ENCODE measurements at regions not wholly inside any gene's neighbourhood (a gene's known extent, or its start where the extent isn't known, plus 50 kb on each side); places are given as distances from the start of the nearest gene placed in this dataset.

- CTCF ChIA-PET, result no interaction called here
- H3K27me3 ChIP-seq (ENCODE audit: control insufficient read depth in 2 of 2, insufficient read depth in 2 of 2, low read length in 2 of 2), result peaks cover 2 to 8% of the 10 kb centered on the region in 2 experiments
- no peak for FAIRE-seq
- POLR2A ChIA-PET, result no interaction called here
- no TSS peak for BruUV-seq (replicated peaks)
- no peaks in the 10 kb centered on the region for H4K20me1 ChIP-seq (replicated peaks; ENCODE audit: control insufficient read depth, extremely low read depth, insufficient read depth, low read length)
- no peak overlapping the region for H3K27ac ChIP-seq (ENCODE audit: insufficient read depth, low read depth, low read length)
- H3K9me1 ChIP-seq (replicated peaks; ENCODE audit: control insufficient read depth, extremely low read depth, insufficient read depth, low read length), result no peaks in the 10 kb centered on the region
- no peak overlapping the region for H3K9ac ChIP-seq (replicated peaks; ENCODE audit: extremely low read depth, insufficient read depth, low read length)
- H3K4me1 ChIP-seq (ENCODE audit: control insufficient read depth, extremely low read depth, insufficient read depth, low read length), result no peaks in the 10 kb centered on the region
- dilution Hi-C loops (cut with MboI; ENCODE audit: extremely low pct_ligation_motif_present, low sequenced_read_pairs) (no loop called here), intact Hi-C loops (cut with micrococcal nuclease) (no loop called here)
- H2AFZ ChIP-seq (ENCODE audit: low read depth, low read length), result no peak overlapping the region
- TF ChIP-seq GATA2 (IDR thresholded peaks at IDR 0.05; ENCODE audit: insufficient read depth, insufficient read length, low read depth, low read length), result no peak
- no peak for TF ChIP-seq MAX (IDR thresholded peaks at IDR 0.05; ENCODE audit: insufficient read depth, insufficient read length)
- no peak for TF ChIP-seq JUN (IDR thresholded peaks at IDR 0.05; ENCODE audit: borderline replicate concordance, insufficient read depth, insufficient read length, low read depth)
- TF ChIP-seq FOS (IDR thresholded peaks at IDR 0.05; ENCODE audit: borderline replicate concordance, insufficient read depth, low read length), result no peak
- no peak for TF ChIP-seq POLR2A (IDR thresholded peaks at IDR 0.05; ENCODE audit: low read depth, low read length)
- H3K4me2 ChIP-seq (ENCODE audit: insufficient read depth, low read length), result no peak overlapping the region
- H3K36me3 ChIP-seq (ENCODE audit: control insufficient read depth in 2 of 2, extremely low read depth in 1 of 2, insufficient read depth in 2 of 2, low read length in 2 of 2), result no peaks in the 10 kb centered on the region
- no peak for DNase-seq (ENCODE audit: low read depth, low spot score)
- H3K4me3 ChIP-seq (replicated peaks in 1 of 3; ENCODE audit: insufficient read depth in 1 of 3, low read depth in 1 of 3, low read length in 3 of 3), result no peak overlapping the region
- no peaks in the 10 kb centered on the region for H3K79me2 ChIP-seq (ENCODE audit: control insufficient read depth, insufficient read depth, low read length)
- H3K9me3 ChIP-seq (replicated peaks; ENCODE audit: control insufficient read depth, insufficient read depth, low read length), result no peaks in the 10 kb centered on the region
Observed at GRCh38 chr9:124120272-124120671, 108.7 kb downstream of the LHX2 start.

GRCh38 chr9:124121725-124122124, 110.2 kb downstream of the LHX2 start:
- dilution Hi-C loops (cut with MboI; ENCODE audit: extremely low pct_ligation_motif_present, low sequenced_read_pairs) (no loop called here), intact Hi-C loops (cut with micrococcal nuclease) (no loop called here)
- no TSS peak for BruUV-seq (replicated peaks)
- Histone ChIP-seq H4K20me1 (replicated peaks; ENCODE audit: control insufficient read depth, extremely low read depth, insufficient read depth, low read length) (no peaks in the 10 kb centered on the region), H3K4me1 (ENCODE audit: control insufficient read depth, extremely low read depth, insufficient read depth, low read length) (no peaks in the 10 kb centered on the region), H3K4me2 (ENCODE audit: insufficient read depth, low read length) (no peak overlapping the region), H3K9me1 (replicated peaks; ENCODE audit: control insufficient read depth, extremely low read depth, insufficient read depth, low read length) (no peaks in the 10 kb centered on the region), H3K9ac (replicated peaks; ENCODE audit: extremely low read depth, insufficient read depth, low read length) (no peak overlapping the region), H3K9me3 (replicated peaks; ENCODE audit: control insufficient read depth, insufficient read depth, low read length) (no peaks in the 10 kb centered on the region), H3K36me3 (ENCODE audit: control insufficient read depth in 2 of 2, extremely low read depth in 1 of 2, insufficient read depth in 2 of 2, low read length in 2 of 2) (no peaks in the 10 kb centered on the region), H2AFZ (ENCODE audit: low read depth, low read length) (no peak overlapping the region), H3K27me3 (ENCODE audit: control insufficient read depth in 2 of 2, insufficient read depth in 2 of 2, low read length in 2 of 2) (peaks cover 2 to 6% of the 10 kb centered on the region in 2 experiments), H3K4me3 (replicated peaks in 1 of 3; ENCODE audit: insufficient read depth in 1 of 3, low read depth in 1 of 3, low read length in 3 of 3) (no peak overlapping the region), H3K27ac (ENCODE audit: insufficient read depth, low read depth, low read length) (no peak overlapping the region), H3K79me2 (ENCODE audit: control insufficient read depth, insufficient read depth, low read length) (no peaks in the 10 kb centered on the region)
- ChIA-PET POLR2A (no interaction called here), CTCF (interaction anchor here (1.0 to 3.7 kb wide), 11 partner anchors 10 to 577 kb away, joined by 3 to 16 read pairs (median 5); no protein-coding TSS in a partner anchor)
- DNase-seq (ENCODE audit: low read depth, low spot score) (no peak), FAIRE-seq (no peak)
- TF ChIP-seq MYC (IDR thresholded peaks at IDR 0.05; ENCODE audit: low read depth, low read length) (no peak), JUN (IDR thresholded peaks at IDR 0.05; ENCODE audit: borderline replicate concordance, insufficient read depth, insufficient read length, low read depth) (no peak), POLR2AphosphoS5 (IDR thresholded peaks at IDR 0.05; ENCODE audit: insufficient read depth, low read depth, low read length) (no peak), GATA2 (IDR thresholded peaks at IDR 0.05; ENCODE audit: insufficient read depth, insufficient read length, low read depth, low read length) (no peak), CTCF (IDR thresholded peaks at IDR 0.05; ENCODE audit: extremely low read depth in 1 of 2, insufficient read depth in 1 of 2, low read depth in 1 of 2, low read length in 2 of 2) (no peak)
